ENCODE measurements at regions not wholly inside any gene's neighbourhood (a gene's known extent, or its start where the extent isn't known, plus 50 kb on each side); places are given as distances from the start of the nearest gene placed in this dataset.
"Not testable (repeated sequence)": the region's sequence is repeated elsewhere in the genome, so short reads cannot be mapped to it uniquely, and the experiment has no call there.

DNA sequence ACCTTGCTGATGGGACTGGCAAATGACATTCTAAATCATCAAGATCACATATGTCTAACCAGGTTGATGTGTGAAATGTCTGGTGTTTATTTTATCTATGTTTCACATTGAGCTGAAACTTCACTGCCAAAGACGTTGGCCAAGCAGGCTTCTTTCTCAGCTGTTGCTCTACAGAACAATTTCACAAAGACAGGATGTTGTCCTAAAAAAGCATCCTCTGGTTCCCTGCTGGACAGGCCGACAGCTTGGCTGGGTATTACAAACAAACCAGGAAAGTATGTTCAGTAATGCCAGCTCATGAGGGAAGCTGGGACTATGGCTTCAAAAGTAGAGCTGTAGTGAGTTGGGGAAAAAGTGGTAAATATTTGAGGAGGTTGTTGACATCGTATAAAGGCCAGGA, 179.4 kb downstream of the FAM43A start:
- no peak for DNase-seq (ENCODE audit: low read depth in 2 of 2)

DNA sequence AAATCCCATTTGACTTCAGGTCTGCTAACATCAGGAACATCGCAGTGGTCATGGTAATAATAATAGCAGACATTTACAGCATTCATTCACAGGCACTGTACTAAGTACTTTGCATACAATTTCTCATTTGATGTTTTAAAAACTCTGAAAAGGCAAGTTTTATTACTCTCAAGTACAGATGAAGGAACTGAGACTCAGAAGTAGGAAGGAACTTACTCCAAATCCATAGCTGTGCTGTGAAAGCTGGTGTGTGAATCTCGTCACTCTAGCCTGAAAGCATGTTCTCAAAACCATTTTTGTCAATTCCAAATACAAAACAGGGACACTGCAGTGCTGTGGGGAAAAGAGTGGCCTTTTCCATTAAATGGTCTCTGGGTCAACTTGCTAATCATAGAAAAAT, 179.9 kb downstream of the FAM43A start:
- no peak for DNase-seq (ENCODE audit: low read depth in 2 of 2)

DNA sequence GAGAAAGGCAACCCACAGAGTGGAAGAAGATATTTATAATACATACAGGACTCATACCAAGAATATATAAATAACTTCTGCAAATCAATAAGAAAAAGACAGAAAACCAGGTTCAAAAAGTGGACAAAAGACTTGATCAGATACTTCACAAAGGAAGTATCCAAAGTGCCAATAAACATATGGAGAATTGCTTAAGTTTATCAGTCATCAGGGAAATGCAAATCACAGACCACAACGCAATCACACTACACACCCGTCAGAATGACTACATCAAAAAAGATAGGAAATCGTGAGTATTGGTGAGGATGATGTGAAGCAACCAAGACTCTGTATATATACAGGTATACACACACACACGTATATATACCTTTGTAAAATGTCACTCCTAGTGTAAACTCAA, 180.6 kb downstream of the FAM43A start:
- DNase-seq (ENCODE audit: low read depth in 2 of 2): no peak

DNA sequence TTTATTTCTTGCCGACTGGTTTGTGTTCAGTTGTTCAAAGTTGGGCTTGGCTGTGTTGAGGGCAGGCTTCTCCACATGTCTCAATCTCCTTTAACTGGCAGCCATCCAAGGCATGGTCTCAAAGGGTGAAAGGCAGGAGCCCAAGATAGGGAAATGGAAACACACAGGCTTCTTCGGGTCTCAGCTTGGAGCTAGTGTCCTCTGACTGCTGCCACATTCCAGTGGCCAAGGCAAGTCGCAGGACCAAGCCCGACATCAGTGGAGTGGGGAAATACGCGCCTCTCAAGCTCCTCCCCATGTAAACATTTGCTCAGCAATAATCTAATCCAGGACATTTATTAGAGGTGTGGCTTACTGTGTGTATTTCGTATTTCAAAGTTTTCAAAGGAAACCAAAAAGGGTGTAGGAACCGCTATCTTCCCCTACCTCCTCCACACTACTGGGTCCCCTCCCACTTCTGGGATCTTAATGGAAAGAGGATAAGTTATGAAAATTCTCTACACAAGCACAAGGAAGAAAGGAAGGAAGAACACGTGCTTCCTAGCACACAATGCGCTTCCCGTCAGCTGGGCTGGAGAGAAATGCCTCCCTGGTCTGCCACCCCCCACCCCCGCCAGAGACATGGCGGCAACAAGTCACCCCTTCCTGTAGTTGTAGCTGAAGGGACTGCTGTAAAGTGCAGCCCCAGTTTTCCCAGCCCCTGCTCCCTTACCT, 181.7 kb downstream of the FAM43A start:
- DNase-seq (ENCODE audit: low read depth in 2 of 2): no peak

DNA sequence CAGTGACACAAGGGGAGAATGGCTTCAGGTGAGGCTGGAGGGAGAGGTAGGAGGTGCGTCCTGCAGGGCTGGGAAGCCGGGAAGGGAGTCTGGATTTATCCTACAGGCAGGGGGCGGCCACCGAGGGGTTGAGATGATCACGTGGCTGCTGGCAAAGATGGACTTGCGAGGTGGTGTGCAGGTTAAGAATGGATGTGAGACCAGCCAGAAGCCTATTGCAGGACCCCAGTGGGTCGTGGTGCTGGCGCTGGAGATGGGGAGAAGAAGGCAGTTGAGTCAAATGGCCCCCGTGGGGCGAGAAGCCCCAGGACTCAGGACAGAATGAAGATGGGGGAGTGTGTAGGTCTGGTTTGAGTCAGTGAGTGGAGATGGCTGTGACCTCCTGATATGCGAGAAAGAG, 183.1 kb downstream of the FAM43A start:
- DNase-seq (ENCODE audit: low read depth in 2 of 2): no peak

DNA sequence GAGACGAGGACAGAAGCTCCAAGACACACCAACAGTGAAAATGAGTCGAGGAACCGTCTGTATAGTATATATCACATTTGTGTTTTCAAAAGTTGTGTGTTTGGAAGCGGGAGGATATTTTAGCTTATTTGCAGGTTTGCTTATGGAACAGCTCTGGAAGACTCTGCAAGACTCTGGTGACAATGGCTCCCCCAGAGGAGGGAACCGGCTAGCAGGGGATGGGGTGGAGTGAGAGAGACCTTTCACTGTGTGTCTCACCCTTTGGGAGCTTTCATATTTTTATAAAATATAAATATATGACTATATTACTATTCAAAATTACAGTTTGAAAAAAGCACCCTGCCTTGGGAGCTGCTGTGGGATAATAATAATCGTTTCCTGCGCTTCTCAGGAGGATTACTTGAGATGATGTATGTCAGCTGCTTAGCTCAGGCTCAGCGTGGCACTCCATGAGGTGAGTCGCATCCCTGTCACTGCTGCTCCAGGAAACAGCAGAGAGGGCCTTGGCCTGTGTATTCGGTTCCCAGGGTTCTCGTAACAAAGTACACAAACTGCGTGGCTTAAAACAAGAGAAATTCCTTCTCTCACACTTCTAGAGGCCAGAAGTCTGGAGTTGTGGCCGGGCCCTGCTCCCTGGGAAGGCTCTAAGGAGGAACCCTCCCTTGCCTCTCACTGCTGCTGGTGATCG, 183.9 kb downstream of the FAM43A start:
- DNase-seq (ENCODE audit: low read depth in 2 of 2): no peak

DNA sequence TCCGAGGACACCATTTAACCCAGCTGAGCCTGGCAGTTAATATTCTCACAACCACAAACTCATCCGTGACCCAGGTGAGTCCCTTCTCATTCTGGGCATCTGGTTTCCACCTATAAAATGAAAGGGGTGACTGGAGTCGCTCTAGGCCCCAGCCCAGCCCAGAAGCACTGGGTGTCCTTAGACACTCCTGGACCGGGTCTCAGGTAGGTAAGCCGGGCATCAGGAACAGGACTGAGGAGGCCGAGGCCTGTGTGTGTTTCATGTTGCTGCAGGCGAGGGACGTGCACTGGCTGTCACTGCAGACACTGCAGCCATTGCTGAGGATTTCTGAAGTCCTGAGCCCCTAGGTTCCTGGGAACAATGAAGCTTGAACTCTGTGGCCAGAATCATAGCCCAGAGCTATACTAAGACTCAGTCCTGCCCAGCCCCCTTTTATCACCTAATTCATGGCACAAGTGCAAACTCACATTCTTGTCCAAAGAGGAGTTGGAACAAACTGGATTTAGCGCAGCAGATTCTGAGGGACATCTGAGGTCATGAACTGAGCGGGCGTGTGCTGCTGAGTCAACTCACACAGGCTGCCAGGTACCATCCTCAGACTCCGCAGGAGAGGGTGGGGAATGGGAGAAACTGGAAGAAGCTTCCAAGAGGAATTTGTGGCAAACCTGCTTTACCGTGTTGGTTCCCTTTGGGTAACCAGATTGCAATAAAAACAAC, 184.9 kb downstream of the FAM43A start:
- DNase-seq (ENCODE audit: low read depth in 2 of 2): no peak

DNA sequence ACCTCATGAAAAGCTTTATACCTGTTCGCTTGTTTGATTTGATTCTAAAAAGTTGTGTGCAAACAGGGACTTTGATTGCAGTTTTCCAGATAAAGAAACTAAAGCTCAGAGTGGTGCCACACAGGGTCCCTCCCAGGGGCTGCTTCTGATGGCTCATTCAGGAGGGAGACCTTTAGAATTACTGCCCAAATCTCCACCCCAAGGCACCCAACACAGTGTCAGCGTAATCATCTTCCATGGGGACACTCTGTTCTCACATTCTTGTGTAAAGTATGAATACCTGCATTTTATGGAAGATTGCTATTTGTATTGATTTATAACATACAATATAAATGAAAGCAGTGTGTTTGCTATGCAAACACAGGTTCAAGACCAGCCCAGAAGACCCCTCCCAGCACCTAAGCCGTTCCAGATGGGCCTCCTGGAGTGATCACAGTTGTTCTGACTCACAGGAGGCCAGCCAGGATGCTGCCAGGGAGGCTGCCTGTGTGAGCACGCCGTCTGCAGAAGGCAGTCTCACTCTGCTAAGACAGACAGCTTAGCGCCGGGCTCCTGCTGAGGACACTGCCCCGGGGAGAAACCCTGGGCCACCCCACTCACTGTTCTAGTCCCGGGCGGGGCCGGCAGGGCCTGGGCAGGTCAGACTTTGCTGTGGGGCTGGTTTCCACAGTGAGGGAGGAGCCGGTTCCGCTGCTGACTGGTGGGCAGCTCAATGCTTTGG, 185.6 kb downstream of the FAM43A start:
- DNase-seq (ENCODE audit: low read depth in 2 of 2): no peak

DNA sequence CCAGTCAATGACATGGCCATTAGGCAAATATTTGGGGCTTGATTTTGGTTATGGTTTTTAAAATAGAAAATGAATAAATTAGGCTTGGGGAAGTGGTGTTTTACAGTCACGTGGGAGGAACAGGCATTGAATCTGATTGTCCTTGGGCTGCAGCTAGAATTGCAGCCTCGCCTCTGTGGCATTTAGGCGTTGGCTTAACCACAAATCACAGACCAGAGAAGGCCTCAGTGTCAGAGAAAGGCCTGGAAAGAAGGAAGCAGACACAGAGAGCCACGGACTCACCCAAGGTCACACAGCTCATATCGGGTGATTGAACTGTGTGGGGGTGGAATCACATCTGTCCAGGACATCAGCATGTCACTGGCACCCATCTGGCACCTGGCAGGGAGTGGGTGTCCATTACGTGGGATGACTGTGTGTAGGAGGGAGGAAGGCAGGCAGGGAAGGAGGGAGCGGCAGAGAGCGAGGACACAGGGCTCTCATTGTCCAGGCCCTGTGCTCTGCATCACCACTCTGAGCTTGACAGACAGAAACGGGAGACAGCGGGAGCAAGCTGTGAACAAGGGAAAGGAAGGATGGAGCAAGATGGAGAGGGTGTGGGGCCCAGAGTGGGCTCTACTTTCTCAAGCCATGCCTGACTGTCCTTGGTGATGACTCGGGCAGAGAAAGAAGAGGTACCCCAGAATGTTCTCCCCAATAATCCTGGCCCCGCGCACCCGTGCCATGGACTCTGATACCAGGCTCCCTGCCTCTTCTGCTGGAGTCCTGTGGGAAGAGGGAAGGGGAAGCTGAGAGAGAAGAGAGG, 186.4 kb downstream of the FAM43A start:
- DNase-seq (ENCODE audit: low read depth in 2 of 2): no peak

DNA sequence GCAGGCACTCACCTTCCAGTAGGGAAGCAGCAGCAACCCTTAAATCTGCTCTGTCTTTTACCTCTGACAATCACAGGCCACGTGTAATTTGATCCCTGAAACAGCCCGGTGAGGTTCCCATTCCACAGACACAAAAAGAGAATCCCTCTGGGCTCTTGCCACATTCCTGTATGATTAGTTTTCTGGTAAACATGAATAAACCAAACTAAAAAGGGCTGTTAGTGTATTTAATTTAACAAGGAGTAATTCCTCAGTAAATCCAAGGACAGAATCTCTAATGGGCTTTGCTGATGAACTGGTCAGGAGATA, 186.9 kb downstream of the FAM43A start:
- no peak for DNase-seq (ENCODE audit: low read depth in 2 of 2)

DNA sequence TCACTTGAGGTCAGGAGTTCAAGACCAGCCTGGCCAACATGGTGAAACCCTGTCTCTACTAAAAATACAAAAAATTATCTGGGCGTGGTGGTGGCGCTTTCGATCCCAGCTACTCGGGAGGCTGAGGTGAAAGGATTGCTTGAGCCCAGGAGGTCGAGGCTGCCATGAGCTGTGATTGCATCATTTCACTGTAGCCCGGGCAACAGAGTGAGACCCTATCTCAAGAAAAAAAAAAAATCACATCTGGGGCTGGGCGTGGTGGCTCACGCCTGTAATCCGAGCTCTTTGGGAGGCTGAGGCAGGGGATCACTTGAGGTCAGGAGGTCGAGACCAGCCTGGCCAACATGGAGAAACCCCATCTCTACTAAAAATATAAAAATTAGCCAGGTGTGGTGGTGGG, 187.8 kb downstream of the FAM43A start:
- DNase-seq (ENCODE audit: low read depth in 2 of 2): not testable (repeated sequence)

DNA sequence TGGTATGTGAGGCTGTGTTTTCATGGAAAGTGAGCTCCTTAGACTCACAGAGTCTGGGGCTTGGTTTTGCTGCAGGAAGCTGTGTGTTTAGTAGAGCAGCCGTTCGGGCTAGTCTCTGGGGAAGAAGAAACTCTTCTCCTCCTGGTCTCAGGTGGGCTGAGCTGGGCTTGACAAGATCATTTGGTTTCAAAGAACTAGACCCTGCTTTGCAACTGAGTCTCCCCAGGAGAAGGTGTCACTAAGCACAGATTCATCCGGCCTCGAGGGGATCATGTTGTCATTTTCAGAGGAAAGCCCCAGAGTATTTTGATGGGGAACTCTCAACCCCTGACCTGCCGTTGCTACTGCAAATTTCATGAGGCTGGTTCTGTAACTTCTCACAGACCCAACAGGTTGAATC, 188.5 kb downstream of the FAM43A start:
- no peak for DNase-seq (ENCODE audit: low read depth in 2 of 2)

DNA sequence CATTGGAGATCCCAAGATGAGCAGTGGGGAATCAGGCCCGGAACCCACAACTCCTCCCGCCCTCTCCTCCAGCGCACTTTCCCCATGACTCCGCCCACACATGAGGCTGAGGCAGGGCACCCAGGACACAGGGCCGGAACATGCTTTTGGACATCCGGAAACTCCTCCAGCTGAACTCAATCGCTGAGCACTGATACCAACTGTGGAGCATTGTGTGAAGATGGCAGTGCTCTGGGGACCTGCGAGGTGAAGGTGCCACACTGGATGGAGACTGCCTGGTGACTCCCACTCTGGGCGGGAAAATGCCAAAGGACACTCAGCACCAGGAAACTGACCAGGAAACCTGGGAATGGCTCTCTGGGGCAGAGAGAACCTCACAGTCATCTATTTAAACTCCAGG, 189.1 kb downstream of the FAM43A start:
- no peak for DNase-seq (ENCODE audit: low read depth in 2 of 2)

DNA sequence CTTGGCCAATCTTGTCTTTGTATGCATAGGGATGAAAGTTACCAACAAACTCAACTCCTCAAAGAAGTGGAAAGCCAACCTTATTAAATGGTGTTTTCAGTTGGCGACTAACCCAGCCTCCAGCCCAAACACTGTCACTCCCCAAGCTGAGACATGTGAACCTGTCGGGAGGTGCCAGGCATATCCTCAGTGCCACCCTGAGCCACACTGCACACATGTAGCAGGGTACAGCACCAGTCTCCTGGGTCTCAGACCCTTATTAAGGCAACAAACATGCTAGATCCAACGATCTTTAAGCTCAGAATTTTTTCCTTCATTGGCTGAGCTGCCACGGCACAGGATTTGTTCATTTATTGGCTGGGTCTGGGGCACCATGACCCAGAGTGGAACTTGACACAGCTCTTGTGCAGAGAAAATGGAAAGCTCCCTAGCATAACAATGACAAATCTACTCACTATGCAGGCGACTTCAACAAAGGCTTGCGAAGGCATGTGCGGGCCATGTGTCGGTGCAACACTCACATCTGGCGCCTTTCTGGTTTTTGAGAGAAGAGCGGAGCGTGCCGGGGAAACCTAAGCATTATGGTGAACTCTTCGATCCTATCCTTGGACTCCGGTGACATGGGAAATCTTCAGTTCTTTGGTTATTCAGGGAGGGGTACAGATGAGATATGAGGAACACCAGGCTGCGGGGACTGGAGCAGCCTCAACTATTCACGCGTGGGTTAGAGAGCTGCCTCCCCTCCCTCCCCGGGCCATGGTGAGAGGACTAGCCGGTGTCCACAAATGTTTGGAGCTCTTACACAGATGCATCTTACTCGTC, 190.1 kb downstream of the FAM43A start:
- no peak for DNase-seq (ENCODE audit: low read depth in 2 of 2)

DNA sequence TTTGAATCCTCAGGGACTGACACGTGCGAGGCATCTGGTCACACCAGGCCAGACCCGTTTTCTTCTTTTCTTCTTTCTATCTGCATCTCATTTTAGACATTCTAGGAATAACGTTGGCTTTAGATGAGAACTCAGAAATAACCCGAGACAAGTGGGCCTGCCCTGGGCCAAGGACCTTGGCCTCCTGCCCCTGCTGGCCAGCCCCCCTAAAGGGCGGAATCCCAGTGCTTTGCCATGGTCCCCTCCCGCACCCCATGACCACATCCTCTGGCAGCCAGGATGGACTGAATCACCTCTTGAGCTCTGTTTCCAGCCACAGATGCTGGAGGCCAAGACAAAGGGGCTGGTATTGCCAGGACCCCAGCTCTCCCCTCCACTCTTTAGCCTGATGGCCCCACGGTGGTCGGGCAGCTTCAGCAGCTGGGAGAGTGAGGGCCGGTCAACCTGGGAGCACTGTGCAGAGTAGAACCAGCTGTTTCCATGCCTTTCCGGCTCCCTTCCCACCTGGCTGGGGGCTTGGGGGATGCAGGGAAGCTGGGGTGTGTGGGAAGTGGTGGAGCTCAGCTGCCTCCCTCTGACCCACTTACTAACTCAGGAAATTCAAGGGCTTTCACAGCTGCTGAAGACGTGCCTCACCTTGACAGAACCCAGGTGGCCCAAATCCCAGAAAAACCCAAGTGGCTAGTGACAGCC, 190.9 kb downstream of the FAM43A start:
- DNase-seq (ENCODE audit: low read depth in 2 of 2): no peak

DNA sequence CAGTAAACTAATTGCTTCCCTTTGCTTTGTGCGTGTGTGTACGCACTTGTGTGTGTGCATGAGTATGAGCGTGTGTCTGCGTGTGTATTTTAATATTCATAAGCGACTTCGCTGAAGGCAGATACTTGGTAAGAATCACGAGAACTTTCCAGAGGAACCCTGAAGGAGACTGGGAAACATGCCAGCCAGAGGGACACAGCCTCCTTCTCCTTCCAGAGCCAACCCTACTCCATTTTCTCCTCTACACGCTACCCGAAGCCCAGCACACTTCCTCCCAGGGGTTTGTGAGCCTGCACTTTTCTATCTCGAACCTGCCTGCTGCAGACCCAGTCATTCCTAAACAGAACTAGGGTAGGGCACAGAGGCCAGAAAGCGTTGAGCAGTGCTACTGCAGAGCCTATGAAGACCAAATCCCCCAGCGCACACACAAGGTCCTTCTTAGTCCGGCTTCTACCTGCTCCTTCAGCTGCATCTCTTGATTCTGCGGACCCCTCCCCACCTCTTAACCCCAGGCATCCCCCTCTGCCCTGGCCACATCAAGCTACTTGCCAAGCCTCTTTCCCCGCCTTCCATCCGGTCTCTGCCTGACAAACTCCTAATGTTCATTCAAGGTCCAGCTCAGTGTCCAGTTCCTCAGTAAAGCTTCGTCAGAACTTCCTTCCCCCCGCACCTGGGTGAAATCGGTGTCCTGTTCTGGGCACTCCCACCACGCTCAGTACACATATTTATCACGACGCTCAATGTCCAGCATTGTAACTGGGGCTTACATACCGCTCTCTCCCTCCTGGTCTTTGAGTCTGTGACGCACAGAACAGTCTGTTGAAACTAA, 191.8 kb downstream of the FAM43A start:
- no peak for DNase-seq (ENCODE audit: low read depth in 2 of 2)

DNA sequence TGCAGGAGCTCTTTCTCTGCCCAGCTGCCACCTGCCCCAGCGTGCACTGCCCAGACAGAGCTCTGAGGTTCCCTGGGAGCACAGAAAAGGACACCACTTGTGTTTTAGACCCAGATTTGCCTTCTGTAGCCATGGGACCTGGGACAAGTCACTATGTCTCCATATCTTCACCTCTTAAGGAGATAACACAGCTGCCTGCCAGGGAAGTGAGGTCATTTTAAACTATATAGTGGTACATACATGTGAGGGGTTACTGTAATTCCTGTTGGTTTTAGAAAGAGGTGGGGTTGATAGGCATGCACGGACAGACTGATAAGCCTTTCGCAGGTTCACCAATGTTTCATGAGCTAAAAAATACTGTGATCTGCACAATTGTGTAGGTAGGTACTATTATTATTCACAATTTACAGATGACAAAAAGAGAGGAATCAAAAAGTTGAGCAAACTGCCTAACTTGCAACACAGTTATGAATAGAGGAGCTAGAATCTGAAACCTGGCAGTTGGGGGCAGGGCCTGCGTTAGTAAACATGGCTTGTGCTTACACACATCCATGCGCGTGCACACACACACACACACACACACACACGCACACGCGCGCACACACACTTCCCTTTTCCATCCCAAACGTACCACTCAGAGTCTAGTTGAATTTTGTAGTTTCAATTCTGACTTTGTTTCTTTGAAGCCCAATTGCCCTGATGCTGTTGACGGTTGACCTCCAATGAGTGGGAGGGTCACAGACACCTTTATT, 193.6 kb downstream of the FAM43A start:
- DNase-seq (ENCODE audit: low read depth in 2 of 2): no peak

All from stimulated activated CD8-positive, alpha-beta memory T cell treated with anti-CD3 and anti-CD28 coated beads, Interleukin-15, amount 100 ng/mL, for 4 hours (primary cell).